Keratinocyte (primary cell): ENCODE measurements at regions not wholly inside any gene's neighbourhood (a gene's known extent, or its start where the extent isn't known, plus 50 kb on each side); places are given as distances from the start of the nearest gene placed in this dataset.

Experiments
- CTCF ChIP-seq, 3 experiments: IDR thresholded peaks in 1 of 3; conservative IDR thresholded peaks in 1 of 3; optimal IDR thresholded peaks in 1 of 3; 2 replicates in 2 of 3; 3 replicates in 1 of 3; pipeline versions ENCODE3 to v1.5.1; 2011; ENCODE audit warnings: low read length in 3 of 3, mild to moderate bottlenecking in 3 of 3, moderate library complexity in 2 of 3, control low read depth in 1 of 3, inconsistent platforms in 1 of 3; ENCODE audit not compliant: insufficient read depth in 2 of 3; ENCODE audit errors: extremely low read depth in 1 of 3
- EZH2 ChIP-seq: IDR thresholded peaks from one replicate; pipeline ENCODE4 v1.6.1; 2012; ENCODE audit warnings: inconsistent platforms, mild to moderate bottlenecking, low read length, moderate library complexity

GRCh38 chr9:86885232-86885631, 62.1 kb downstream of the GAS1 start:
- TF ChIP-seq CTCF (optimal IDR thresholded peaks at IDR 0.05 in 1 of 3, IDR thresholded peaks at IDR 0.05 in 1 of 3, conservative IDR thresholded peaks at IDR 0.05 in 1 of 3; ENCODE audit: extremely low read depth in 1 of 3, insufficient read depth in 2 of 3, low read length in 3 of 3), result no peak
- no peak for TF ChIP-seq EZH2
